HUES6 (cell line): ENCODE measurements at regions not wholly inside any gene's neighbourhood (a gene's known extent, or its start where the extent isn't known, plus 50 kb on each side); places are given as distances from the start of the nearest gene placed in this dataset.
"Not testable (repeated sequence)": the region's sequence is repeated elsewhere in the genome, so short reads cannot be mapped to it uniquely, and the experiment has no call there.

Source experiments
- H3K27ac ChIP-seq: 2 replicates; pipeline ENCODE4 v1.7.0; 2013; ENCODE audit warnings: low read depth, mild to moderate bottlenecking, low read length, inconsistent platforms
- H3K27me3 ChIP-seq: 2 replicates; pipeline ENCODE4 v1.6.1; 2013; ENCODE audit warnings: low read length; ENCODE audit not compliant: control insufficient read depth, insufficient read depth
- H3K36me3 ChIP-seq: 2 replicates; pipeline ENCODE4 v1.6.1; 2013; ENCODE audit warnings: low read length; ENCODE audit not compliant: control insufficient read depth, insufficient read depth
- H3K4me1 ChIP-seq: 2 replicates; pipeline ENCODE4 v1.6.1; 2013; ENCODE audit warnings: low read length; ENCODE audit not compliant: control insufficient read depth, insufficient read depth
- H3K4me3 ChIP-seq: 2 replicates; pipeline ENCODE4 v1.5.1; 2013; ENCODE audit warnings: low read depth, low read length
- H3K9ac ChIP-seq: one replicate; pipeline ENCODE4 v1.6.1; 2013; ENCODE audit warnings: mild to moderate bottlenecking, low read length
- H3K9me3 ChIP-seq: 2 replicates; pipeline ENCODE4 v1.6.1; 2013; ENCODE audit warnings: low read depth, low read length; ENCODE audit not compliant: control insufficient read depth, insufficient read depth

DNA sequence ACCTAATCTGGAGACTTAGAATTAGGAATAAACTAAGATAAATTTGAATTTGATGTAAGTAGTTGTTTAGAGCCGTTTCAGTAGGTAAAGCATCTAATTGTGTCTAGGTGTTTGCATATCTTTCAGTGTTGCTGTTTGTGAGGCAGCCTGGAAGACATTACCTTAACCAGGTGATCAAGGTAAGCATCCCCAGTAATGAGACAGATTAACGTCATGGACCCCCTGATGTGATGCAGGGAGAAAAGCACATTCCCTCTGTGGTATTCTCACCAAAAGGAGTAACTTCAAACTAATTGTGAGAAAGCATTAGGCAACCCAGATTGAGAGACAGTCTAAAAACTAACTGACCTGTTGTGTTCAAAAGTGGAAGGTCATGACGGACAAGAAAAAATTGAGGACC lies 251.6 kb downstream of the NUAK1 start:
- no peaks in the 10 kb centered on the region for H3K36me3 ChIP-seq
- H3K9ac ChIP-seq, result no peak overlapping the region
- H3K4me1 ChIP-seq, result no peaks in the 10 kb centered on the region
- no peaks in the 10 kb centered on the region for H3K27me3 ChIP-seq
- H3K9me3 ChIP-seq, result peaks cover 8% of the 10 kb centered on the region; the same call in 1 of the 2 replicates
- no peak overlapping the region for H3K27ac ChIP-seq
- H3K4me3 ChIP-seq, result no peak overlapping the region

DNA sequence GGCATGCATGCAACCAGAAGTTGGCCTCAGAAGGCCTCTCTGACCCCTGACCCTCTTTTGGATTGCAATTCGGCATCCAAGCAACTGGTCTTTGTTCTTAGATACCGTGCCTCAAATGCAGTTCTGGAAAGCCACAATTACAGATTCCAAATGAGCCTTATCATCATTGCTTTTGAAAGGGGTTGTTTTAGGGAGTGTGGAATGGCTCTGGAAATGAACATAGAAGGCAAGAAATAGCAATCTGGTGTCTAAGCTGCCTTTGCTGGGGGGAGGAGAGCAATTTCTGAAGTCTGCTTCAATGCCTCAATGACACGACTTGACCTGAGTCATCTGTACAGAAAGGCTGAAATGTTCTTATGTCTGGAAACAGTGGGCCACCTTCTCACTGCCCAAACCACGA lies 250.1 kb downstream of the NUAK1 start:
- no peaks in the 10 kb centered on the region for H3K4me1 ChIP-seq
- H3K36me3 ChIP-seq, result no peaks in the 10 kb centered on the region
- H3K4me3 ChIP-seq, result no peak overlapping the region
- H3K9ac ChIP-seq, result no peak overlapping the region
- H3K9me3 ChIP-seq, result peaks cover 8% of the 10 kb centered on the region; the same call in 1 of the 2 replicates
- H3K27ac ChIP-seq, result no peak overlapping the region
- no peaks in the 10 kb centered on the region for H3K27me3 ChIP-seq

DNA sequence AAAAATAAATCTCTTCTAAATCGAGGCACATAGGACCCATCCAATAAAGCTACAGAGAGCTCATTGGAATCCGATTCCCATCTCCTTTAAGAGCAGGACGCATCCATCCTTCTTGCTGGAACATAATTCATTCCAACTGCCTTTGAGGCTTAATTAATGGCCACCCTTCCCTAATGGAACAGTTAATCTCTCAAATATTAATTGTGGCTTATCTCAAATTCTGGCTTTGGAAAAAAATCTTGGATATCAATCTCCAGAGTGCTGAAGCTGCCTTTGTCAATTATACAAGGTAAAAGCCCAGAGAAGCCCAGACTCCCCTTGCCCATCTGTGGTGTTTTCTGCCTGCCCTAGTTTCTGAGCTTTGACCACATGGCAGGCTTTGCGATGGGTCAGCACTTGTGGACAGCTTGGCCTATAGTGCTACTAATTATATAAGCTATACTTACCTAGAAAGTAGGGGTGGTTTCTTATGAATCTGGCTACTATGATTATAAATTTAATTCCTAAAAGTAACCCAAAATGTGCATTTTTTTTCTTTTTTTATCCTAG lies 246.3 kb downstream of the NUAK1 start:
- H3K27me3 ChIP-seq, result no peaks in the 10 kb centered on the region
- H3K4me1 ChIP-seq, result peaks cover 17% of the 10 kb centered on the region
- H3K36me3 ChIP-seq, result no peaks in the 10 kb centered on the region
- no peak overlapping the region for H3K27ac ChIP-seq
- H3K9me3 ChIP-seq, result no peaks in the 10 kb centered on the region
- H3K9ac ChIP-seq, result no peak overlapping the region
- H3K4me3 ChIP-seq, result no peak overlapping the region

DNA sequence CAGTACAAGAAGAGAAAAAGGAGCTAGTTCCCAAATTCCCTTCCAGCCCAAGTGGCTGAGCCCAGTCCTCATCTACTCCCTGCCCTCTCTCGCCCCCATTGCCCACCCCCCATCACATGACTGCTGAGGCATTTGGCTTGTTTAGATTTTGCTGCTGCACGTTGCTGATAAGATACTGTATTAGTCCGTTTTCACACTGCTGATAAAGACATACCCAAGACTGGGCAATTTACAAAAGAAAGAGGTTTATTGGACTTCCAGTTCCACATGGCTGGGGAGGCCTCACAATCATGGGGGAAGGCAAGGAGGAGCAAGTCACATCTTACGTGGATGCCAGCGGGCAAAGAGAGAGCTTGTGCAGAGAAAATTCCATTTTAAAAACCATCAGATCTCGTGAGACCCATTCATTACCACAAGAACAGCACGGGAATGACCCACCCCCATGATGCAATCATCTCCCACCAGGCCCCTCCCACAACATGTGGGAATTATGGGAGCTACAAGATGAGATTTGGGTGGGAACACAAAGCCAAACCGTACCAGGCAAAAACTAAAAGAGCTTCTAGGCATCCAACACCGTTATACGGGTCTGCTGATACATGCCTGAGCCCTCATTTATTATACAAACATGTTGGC lies 243.4 kb downstream of the NUAK1 start:
- H3K4me3 ChIP-seq, H3K9ac ChIP-seq, H3K36me3 ChIP-seq, H3K9me3 ChIP-seq, H3K27me3 ChIP-seq: not testable (repeated sequence)
- peaks cover 19% of the 10 kb centered on the region for H3K4me1 ChIP-seq
- 0 out of 2 replicates have a peak overlapping the region, but pooled peaks have one; percentile 75 for H3K27ac ChIP-seq

DNA sequence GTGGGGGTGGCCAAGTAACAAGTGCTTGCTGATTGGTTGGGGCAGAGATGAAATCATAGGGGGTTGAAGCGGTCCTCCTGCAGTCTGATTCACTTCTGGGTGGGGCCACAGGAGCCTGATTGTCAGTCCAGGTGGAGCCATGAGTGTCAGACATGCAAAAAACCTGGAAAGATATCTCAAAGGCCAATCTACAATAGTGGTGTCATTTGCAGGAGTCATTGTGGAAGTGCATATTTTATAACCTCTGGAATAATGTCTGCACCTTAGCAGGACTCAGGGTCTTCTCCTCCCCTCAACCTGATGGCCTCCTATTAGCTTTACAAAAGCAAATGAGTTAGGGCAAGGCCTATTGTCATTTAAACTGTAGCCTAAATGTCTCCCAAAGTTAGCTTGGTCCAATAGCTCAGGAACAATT lies 241.4 kb downstream of the NUAK1 start:
- H3K27me3 ChIP-seq, result no peaks in the 10 kb centered on the region
- H3K9ac ChIP-seq, result peak overlapping the region; percentile 64
- peak overlapping the region; percentile 8 for H3K4me3 ChIP-seq
- H3K4me1 ChIP-seq, result peaks cover 19% of the 10 kb centered on the region
- no peaks in the 10 kb centered on the region for H3K9me3 ChIP-seq
- peak overlapping the region; percentile 75; the same call in 1 of the 2 replicates for H3K27ac ChIP-seq
- no peaks in the 10 kb centered on the region for H3K36me3 ChIP-seq

DNA sequence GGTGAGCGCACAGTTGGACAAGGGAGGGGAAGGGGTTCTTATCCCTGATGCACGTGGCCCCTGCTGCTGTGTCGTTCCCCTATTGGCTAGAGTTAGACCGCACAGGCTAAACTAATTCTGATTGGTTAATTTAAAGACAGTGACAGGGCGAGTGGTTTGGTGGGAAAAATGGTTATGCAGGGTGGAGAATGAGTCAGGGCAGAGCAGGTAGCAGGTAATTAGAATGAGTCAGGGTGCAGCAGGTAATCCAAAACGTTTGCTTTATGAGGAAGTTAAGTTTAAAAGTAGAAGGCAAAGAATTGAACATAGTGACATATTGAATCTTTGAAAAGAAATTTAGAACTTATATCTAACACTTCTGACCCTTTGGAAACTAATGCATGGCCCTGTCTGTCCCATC lies 240.5 kb downstream of the NUAK1 start:
- H3K4me3 ChIP-seq, H3K9ac ChIP-seq, H3K27me3 ChIP-seq, H3K9me3 ChIP-seq, H3K36me3 ChIP-seq: not testable (repeated sequence)
- Histone ChIP-seq H3K27ac (peak overlapping the region; percentile 62; the same call in 1 of the 2 replicates), H3K4me1 (peaks cover 19% of the 10 kb centered on the region)

DNA sequence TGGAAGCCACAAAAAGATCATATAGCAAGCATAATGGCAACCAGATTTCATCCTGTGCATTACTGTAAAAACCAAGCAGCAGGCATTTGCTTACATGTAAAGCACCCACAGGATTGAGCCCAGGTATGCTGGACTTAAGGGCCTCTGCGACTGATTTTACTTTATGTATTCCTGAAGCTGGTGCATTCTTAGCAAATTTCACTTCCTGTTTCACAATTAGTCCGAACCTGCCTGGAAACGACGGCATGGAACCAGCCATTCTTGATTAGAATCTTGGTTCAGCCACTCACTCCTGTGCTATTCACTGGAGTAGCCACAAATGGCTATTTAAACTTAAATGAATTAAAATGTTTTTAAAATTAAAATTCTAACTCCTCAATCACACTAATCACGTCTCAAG lies 239.2 kb downstream of the NUAK1 start:
- no peak overlapping the region for H3K9ac ChIP-seq
- H3K4me3 ChIP-seq, result no peak overlapping the region
- peaks cover 19% of the 10 kb centered on the region for H3K4me1 ChIP-seq
- H3K27ac ChIP-seq, result no peak overlapping the region
- no peaks in the 10 kb centered on the region for H3K9me3 ChIP-seq
- no peaks in the 10 kb centered on the region for H3K36me3 ChIP-seq
- no peaks in the 10 kb centered on the region for H3K27me3 ChIP-seq

DNA sequence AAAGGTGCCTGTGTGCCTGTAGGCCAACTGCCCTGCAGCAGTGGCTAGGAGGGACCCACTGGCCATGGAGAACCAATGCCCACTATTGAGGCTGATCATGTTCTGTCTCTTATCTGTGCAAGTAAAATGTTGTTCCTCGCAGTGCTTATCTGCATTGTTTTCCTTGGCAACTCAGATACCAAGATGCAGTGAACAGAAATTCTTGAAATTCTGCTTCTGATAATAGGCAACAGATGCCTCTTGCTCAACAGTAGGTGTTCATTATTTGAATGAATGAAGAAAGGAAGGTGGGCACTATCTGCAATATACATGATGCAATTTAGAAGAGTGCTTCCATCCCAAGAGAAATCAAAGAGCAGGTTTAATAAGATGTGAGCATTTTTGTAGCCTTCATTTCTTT lies 232.2 kb downstream of the NUAK1 start:
- Histone ChIP-seq H3K4me3 (no peak overlapping the region), H3K4me1 (no peaks in the 10 kb centered on the region; the same call in 1 of the 2 replicates), H3K36me3 (no peaks in the 10 kb centered on the region), H3K27me3 (no peaks in the 10 kb centered on the region), H3K27ac (no peak overlapping the region), H3K9me3 (no peaks in the 10 kb centered on the region), H3K9ac (no peak overlapping the region)

DNA sequence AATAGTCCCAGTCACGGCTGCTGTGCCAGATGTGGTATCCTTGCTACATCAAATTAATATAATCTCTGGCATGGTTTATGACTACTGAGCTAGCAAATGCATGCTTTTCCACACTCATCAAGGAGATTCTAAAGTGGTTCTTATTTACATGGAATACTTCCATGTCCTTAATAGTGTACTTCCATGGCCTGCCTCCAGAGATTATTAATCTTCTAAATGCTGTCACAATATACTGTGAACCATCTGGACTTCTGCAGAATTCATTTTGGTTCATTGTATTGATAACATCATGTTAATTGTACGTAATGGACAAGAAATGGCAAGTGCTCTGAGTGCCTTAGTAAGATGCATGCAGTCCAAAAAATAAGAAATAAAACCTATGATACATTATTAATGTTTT lies 230.8 kb downstream of the NUAK1 start:
- no peaks in the 10 kb centered on the region for H3K27me3 ChIP-seq
- no peak overlapping the region for H3K9ac ChIP-seq
- H3K27ac ChIP-seq, result no peak overlapping the region
- no peaks in the 10 kb centered on the region for H3K36me3 ChIP-seq
- H3K9me3 ChIP-seq, result peaks cover 2% of the 10 kb centered on the region; the same call in 1 of the 2 replicates
- H3K4me3 ChIP-seq, result no peak overlapping the region
- no peaks in the 10 kb centered on the region; the same call in 1 of the 2 replicates for H3K4me1 ChIP-seq

DNA sequence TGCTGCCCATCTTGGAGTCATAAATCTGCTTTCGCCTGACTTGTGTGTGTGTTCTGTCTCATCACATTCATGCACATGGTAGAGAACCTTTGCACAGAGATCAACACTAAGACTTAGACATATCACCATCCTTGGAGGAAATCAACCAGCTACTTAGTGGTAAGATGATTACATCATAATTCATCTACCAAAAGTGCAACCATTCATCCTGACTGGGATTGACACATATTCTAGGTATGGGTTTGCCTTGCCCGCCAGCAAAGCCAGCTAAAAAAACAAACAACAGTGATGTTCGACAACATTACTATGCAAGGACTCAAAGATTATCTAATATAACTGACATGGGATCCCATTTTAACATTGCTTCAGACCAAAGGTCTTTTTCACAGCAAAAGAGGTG lies 228.7 kb downstream of the NUAK1 start:
- Histone ChIP-seq H3K4me1 (no peaks in the 10 kb centered on the region; the same call in 1 of the 2 replicates), H3K36me3 (no peaks in the 10 kb centered on the region), H3K4me3 (no peak overlapping the region), H3K27ac (no peak overlapping the region), H3K9ac (no peak overlapping the region), H3K9me3 (peaks cover 2% of the 10 kb centered on the region; the same call in 1 of the 2 replicates), H3K27me3 (no peaks in the 10 kb centered on the region)

DNA sequence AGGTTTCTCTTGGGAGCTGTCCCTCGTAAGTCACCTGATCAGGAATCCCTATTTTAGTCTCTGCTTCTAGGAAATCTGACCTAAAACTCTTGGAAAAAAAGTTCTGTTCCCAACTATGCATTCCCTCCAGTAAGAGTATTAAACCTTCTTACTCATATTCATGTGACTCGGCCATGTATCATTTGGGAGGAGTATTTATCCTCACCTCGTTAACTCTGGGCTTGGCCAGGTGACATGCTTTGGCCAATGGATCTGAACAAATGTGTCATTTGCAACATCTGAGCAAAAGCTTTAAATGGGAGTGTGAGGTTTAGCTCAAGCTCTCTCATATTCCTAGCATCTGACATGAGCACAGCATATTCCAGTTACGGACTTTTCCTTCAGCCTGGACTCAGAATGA lies 226.8 kb downstream of the NUAK1 start:
- Histone ChIP-seq H3K4me1 (no peaks in the 10 kb centered on the region), H3K4me3 (no peak overlapping the region), H3K27me3 (no peaks in the 10 kb centered on the region), H3K27ac (no peak overlapping the region), H3K9ac (no peak overlapping the region), H3K9me3 (peaks cover 2% of the 10 kb centered on the region; the same call in 1 of the 2 replicates), H3K36me3 (no peaks in the 10 kb centered on the region)
